ENCODE measurements at regions not wholly inside any gene's neighbourhood (a gene's known extent, or its start where the extent isn't known, plus 50 kb on each side); places are given as distances from the start of the nearest gene placed in this dataset.

GRCh38 chr5:15377573-15378340 lies 122.2 kb upstream of the FBXL7 start:
- TF ChIP-seq CTCF (IDR thresholded peaks at IDR 0.05) (no peak), POLR2A (IDR thresholded peaks at IDR 0.05) (no peak)

Measured in testis (tissue), 2 donors.